HEK293 (cell line): ENCODE measurements at regions not wholly inside any gene's neighbourhood (a gene's known extent, or its start where the extent isn't known, plus 50 kb on each side); places are given as distances from the start of the nearest gene placed in this dataset.

Experiments used
- CTCF ChIA-PET: fragments of 350-600 bp; formaldehyde crosslinking; extraction: SDS; loops from one replicate; lab custom pipeline; 2021; ENCODE audit warnings: antibody characterized with exemption; lab: Yijun Ruan, JAX
- POLR2A ChIA-PET: fragments of 300-600 bp; formaldehyde crosslinking; extraction: SDS; loops from one replicate; lab custom pipeline; 2020; ENCODE audit warnings: antibody characterized with exemption, inconsistent platforms; lab: Yijun Ruan, JAX
- H3K27ac ChIP-seq: fragments of 200-500 bp; sonication (Bioruptor generic); 2 replicates; pipeline ENCODE4 v1.5.1; 2014; ENCODE audit warnings: low read depth, low read length, control low read depth, inconsistent platforms; ENCODE audit errors: extremely low read depth
- H3K36me3 ChIP-seq, 2 experiments: fragments of 200-500 bp in 1 of 2; sonication (Bioruptor generic) in 1 of 2; 1 replicate in 1 of 2; 2 replicates in 1 of 2; pipeline ENCODE4 v1.5.1; 2014 to 2017; ENCODE audit warnings: inconsistent platforms in 2 of 2, low read length in 2 of 2; ENCODE audit not compliant: control insufficient read depth in 2 of 2, insufficient read depth in 1 of 2
- H3K4me1 ChIP-seq: fragments of 200-500 bp; sonication (Bioruptor generic); 2 replicates; pipeline ENCODE4 v1.5.1; 2014; ENCODE audit warnings: mild to moderate bottlenecking, low read length, inconsistent platforms; ENCODE audit not compliant: control insufficient read depth, insufficient read depth
- H3K4me3 ChIP-seq: 2 replicates; pipeline ENCODE4 v1.5.1; 2011; ENCODE audit warnings: low read depth, mild to moderate bottlenecking, control low read depth, low read length, moderate library complexity
- H3K9me3 ChIP-seq: fragments of 200-500 bp; sonication (Bioruptor generic); 2 replicates; pipeline ENCODE4 v1.5.1; 2014; ENCODE audit warnings: low read depth, low read length, inconsistent platforms; ENCODE audit not compliant: control insufficient read depth, insufficient read depth
- KLF1 ChIP-seq: fragments of 450-650 bp; formaldehyde crosslinking; IDR thresholded peaks from 2 replicates; pipeline ENCODE4 v1.5.1; 2016; ENCODE audit warnings: missing biosample characterization, missing genetic modification characterization
- KLF8 ChIP-seq: fragments of 450-650 bp; formaldehyde crosslinking; IDR thresholded peaks from 2 replicates; pipeline ENCODE4 v1.5.1; 2016; ENCODE audit warnings: missing biosample characterization, missing genetic modification characterization
- MEIS1 ChIP-seq: sonication (generic); formaldehyde crosslinking; IDR thresholded peaks from 2 replicates; pipeline ENCODE4 v1.8.1; 2022; ENCODE audit warnings: missing genetic modification reagents, mild to moderate bottlenecking, borderline replicate concordance
- OVOL3 ChIP-seq: fragments of 450-650 bp; formaldehyde crosslinking; IDR thresholded peaks from 2 replicates; pipeline ENCODE4 v1.5.1; 2016; ENCODE audit warnings: missing biosample characterization, missing genetic modification characterization
- REPIN1 ChIP-seq: fragments of 450-650 bp; formaldehyde crosslinking; IDR thresholded peaks from 2 replicates; pipeline ENCODE4 v1.5.1; 2017; ENCODE audit warnings: missing biosample characterization, missing genetic modification characterization, low read depth
- SETDB1 ChIP-seq: IDR thresholded peaks from one replicate; pipeline ENCODE4 v1.6.1; 2017; ENCODE audit warnings: mild to moderate bottlenecking, low read length, moderate library complexity, mixed read lengths; ENCODE audit not compliant: insufficient read length
- TRIM28 ChIP-seq: IDR thresholded peaks from 2 replicates; pipeline ENCODE4 v1.6.1; 2011; ENCODE audit warnings: low read length, control low read depth, borderline replicate concordance
- ZNF140 ChIP-seq: fragments of 450-650 bp; formaldehyde crosslinking; IDR thresholded peaks from 2 replicates; pipeline ENCODE4 v1.5.1; 2016; ENCODE audit warnings: missing biosample characterization, missing genetic modification characterization
- ZNF23 ChIP-seq: fragments of 450-650 bp; formaldehyde crosslinking; IDR thresholded peaks from 2 replicates; pipeline ENCODE4 v1.5.1; 2016; ENCODE audit warnings: missing biosample characterization, missing genetic modification characterization, borderline replicate concordance
- ZNF266 ChIP-seq: fragments of 450-650 bp; formaldehyde crosslinking; IDR thresholded peaks from 2 replicates; pipeline ENCODE4 v1.5.1; 2016; ENCODE audit warnings: missing biosample characterization, missing genetic modification characterization, low read depth
- ZNF426 ChIP-seq: fragments of 450-650 bp; formaldehyde crosslinking; IDR thresholded peaks from 2 replicates; pipeline ENCODE4 v1.5.1; 2017; ENCODE audit warnings: missing biosample characterization, missing genetic modification characterization, mild to moderate bottlenecking, inconsistent platforms, moderate library complexity
- ZNF549 ChIP-seq: fragments of 450-650 bp; IDR thresholded peaks from 2 replicates; pipeline ENCODE4 v1.5.1; 2018; ENCODE audit warnings: missing biosample characterization, missing genetic modification characterization, mild to moderate bottlenecking, inconsistent platforms, moderate library complexity
- ZNF558 ChIP-seq: fragments of 450-650 bp; formaldehyde crosslinking; IDR thresholded peaks from 2 replicates; pipeline ENCODE4 v1.5.1; 2016; ENCODE audit warnings: missing biosample characterization, missing genetic modification characterization
- ZNF670 ChIP-seq: fragments of 450-650 bp; formaldehyde crosslinking; IDR thresholded peaks from 2 replicates; pipeline ENCODE4 v1.5.1; 2016; ENCODE audit warnings: missing biosample characterization, missing genetic modification characterization, low read depth
- ZNF76 ChIP-seq: fragments of 450-650 bp; formaldehyde crosslinking; IDR thresholded peaks from 2 replicates; pipeline ENCODE4; 2016; ENCODE audit warnings: low read depth, missing biosample characterization, missing genetic modification characterization, borderline replicate concordance
- ZNF776 ChIP-seq: fragments of 450-650 bp; formaldehyde crosslinking; IDR thresholded peaks from 2 replicates; pipeline ENCODE4 v1.5.0; 2017; ENCODE audit warnings: missing biosample characterization, missing genetic modification characterization, borderline replicate concordance
- ZNF791 ChIP-seq: fragments of 450-650 bp; formaldehyde crosslinking; IDR thresholded peaks from 2 replicates; pipeline ENCODE4 v1.5.1; 2016; ENCODE audit warnings: missing biosample characterization, missing genetic modification characterization
- ZXDB ChIP-seq: fragments of 450-650 bp; formaldehyde crosslinking; IDR thresholded peaks from 2 replicates; pipeline ENCODE4 v1.5.1; 2016; ENCODE audit warnings: missing biosample characterization, missing genetic modification characterization
- TF ChIP-seq, protein P1 (sequence below): fragments of 450-650 bp; formaldehyde crosslinking; IDR thresholded peaks from 2 replicates; pipeline ENCODE4 v1.5.1; 2016; ENCODE audit warnings: missing biosample characterization, missing genetic modification characterization
- TF ChIP-seq, protein P2 (sequence below): fragments of 450-650 bp; formaldehyde crosslinking; IDR thresholded peaks from 2 replicates; pipeline ENCODE4 v1.5.1; 2016; ENCODE audit warnings: missing biosample characterization, missing genetic modification characterization
- TF ChIP-seq, protein P3 (sequence below): fragments of 450-650 bp; formaldehyde crosslinking; IDR thresholded peaks from 2 replicates; pipeline ENCODE4 v1.5.1; 2016; ENCODE audit warnings: missing biosample characterization, missing genetic modification characterization
- TF ChIP-seq, protein P4 (sequence below): fragments of 450-650 bp; formaldehyde crosslinking; IDR thresholded peaks from 2 replicates; pipeline ENCODE4 v1.5.1; 2016; ENCODE audit warnings: missing biosample characterization, missing genetic modification characterization
- TF ChIP-seq, protein P5 (sequence below): fragments of 450-650 bp; IDR thresholded peaks from 2 replicates; pipeline ENCODE4 v1.5.1; 2018; ENCODE audit warnings: missing biosample characterization, missing genetic modification characterization

DNA sequence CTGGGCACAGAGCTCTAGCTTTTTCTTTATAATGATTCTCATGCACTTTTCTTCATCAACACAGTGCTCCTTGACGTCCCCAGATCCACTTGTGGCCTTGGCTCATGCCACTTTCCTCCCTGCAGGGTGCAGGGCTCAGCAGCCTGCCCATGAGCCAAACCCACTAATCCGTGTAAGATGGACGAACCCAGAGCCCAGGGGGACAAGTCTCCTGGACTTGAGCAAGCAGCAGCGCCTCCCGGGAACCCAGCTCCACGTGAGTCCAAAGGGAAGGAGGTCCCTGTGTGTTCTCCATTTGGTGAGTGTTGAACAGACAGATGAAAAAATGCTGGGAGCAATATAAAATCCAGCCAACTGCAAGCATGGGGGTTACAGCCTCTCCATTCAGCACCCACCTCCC, 470.6 kb upstream of the HS6ST1 start:
- POLR2A ChIA-PET = interaction anchor here (0.6 kb wide), 1 partner anchor 1016 kb away, joined by 4 read pairs; no protein-coding TSS in a partner anchor
- Histone ChIP-seq H3K9me3 (no peaks in the 10 kb centered on the region), H3K4me1 (no peaks in the 10 kb centered on the region), H3K36me3 (no peaks in the 10 kb centered on the region), H3K4me3 (no peak overlapping the region), H3K27ac (no peak overlapping the region)
- CTCF ChIA-PET = no interaction called here
- no peak for TF ChIP-seq ZNF776 (tag by site-specific recombination)
- TF ChIP-seq OVOL3 = no peak
- no peak for TF ChIP-seq KLF8
- no peak for TF ChIP-seq ZNF140 (tag by site-specific recombination)
- no peak for TF ChIP-seq ZNF76 (tag by site-specific recombination)
- no peak for TF ChIP-seq ZNF558
- TF ChIP-seq, protein P1, sequence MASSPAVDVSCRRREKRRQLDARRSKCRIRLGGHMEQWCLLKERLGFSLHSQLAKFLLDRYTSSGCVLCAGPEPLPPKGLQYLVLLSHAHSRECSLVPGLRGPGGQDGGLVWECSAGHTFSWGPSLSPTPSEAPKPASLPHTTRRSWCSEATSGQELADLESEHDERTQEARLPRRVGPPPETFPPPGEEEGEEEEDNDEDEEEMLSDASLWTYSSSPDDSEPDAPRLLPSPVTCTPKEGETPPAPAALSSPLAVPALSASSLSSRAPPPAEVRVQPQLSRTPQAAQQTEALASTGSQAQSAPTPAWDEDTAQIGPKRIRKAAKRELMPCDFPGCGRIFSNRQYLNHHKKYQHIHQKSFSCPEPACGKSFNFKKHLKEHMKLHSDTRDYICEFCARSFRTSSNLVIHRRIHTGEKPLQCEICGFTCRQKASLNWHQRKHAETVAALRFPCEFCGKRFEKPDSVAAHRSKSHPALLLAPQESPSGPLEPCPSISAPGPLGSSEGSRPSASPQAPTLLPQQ = no peak
- TF ChIP-seq ZNF549 (tag by site-specific recombination) = no peak
- TF ChIP-seq SETDB1 = no peak

DNA sequence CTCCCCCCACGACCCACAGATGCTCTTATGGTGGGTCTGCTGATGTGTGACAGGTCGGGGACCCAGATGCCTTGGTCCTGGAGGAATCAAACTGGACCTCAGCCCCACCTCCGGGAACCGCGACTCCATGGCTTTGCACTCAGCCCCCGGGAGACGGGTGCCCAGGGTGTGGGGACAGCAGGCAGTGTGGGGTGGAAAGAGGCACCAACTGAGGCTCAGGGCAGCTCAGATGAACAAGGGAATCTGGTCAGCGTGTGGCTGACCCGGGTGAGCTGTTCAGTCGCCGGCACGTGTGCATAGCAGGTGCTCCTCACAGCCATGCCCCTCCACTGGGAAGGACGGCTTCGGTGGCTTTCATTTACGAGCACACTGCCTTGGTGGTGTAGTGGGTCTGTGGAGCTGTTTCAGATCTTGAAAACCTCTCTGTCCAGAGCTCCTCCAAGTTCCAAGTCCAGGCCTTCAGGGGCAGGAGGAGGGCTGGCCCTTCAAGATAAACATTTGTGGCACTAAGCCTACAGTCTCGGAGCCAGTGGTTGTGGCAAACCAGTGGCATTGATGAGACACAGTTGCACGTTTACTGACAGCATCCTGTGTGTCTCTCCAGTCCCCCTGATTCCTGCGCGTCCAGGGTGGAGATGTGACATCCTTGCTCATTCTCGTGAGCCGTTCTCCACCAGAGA, 471.2 kb upstream of the HS6ST1 start:
- Histone ChIP-seq H3K4me3 (no peak overlapping the region), H3K9me3 (no peaks in the 10 kb centered on the region), H3K27ac (no peak overlapping the region), H3K36me3 (no peaks in the 10 kb centered on the region), H3K4me1 (no peaks in the 10 kb centered on the region)
- CTCF ChIA-PET = no interaction called here
- POLR2A ChIA-PET = no interaction called here
- TF ChIP-seq REPIN1 (tag by site-specific recombination) (no peak), ZNF266 (tag by site-specific recombination) (no peak), ZNF670 (tag by site-specific recombination) (no peak), ZNF791 (tag by site-specific recombination) (no peak), ZXDB (no peak), MEIS1 (CRISPR knock-in tag) (no peak), TRIM28 (no peak), ZNF23 (tag by site-specific recombination) (no peak), KLF1 (tag by site-specific recombination) (no peak), ZNF426 (no peak)
- TF ChIP-seq, protein P2, sequence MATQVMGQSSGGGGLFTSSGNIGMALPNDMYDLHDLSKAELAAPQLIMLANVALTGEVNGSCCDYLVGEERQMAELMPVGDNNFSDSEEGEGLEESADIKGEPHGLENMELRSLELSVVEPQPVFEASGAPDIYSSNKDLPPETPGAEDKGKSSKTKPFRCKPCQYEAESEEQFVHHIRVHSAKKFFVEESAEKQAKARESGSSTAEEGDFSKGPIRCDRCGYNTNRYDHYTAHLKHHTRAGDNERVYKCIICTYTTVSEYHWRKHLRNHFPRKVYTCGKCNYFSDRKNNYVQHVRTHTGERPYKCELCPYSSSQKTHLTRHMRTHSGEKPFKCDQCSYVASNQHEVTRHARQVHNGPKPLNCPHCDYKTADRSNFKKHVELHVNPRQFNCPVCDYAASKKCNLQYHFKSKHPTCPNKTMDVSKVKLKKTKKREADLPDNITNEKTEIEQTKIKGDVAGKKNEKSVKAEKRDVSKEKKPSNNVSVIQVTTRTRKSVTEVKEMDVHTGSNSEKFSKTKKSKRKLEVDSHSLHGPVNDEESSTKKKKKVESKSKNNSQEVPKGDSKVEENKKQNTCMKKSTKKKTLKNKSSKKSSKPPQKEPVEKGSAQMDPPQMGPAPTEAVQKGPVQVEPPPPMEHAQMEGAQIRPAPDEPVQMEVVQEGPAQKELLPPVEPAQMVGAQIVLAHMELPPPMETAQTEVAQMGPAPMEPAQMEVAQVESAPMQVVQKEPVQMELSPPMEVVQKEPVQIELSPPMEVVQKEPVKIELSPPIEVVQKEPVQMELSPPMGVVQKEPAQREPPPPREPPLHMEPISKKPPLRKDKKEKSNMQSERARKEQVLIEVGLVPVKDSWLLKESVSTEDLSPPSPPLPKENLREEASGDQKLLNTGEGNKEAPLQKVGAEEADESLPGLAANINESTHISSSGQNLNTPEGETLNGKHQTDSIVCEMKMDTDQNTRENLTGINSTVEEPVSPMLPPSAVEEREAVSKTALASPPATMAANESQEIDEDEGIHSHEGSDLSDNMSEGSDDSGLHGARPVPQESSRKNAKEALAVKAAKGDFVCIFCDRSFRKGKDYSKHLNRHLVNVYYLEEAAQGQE (tag by site-specific recombination) = no peak
- TF ChIP-seq, protein P3, sequence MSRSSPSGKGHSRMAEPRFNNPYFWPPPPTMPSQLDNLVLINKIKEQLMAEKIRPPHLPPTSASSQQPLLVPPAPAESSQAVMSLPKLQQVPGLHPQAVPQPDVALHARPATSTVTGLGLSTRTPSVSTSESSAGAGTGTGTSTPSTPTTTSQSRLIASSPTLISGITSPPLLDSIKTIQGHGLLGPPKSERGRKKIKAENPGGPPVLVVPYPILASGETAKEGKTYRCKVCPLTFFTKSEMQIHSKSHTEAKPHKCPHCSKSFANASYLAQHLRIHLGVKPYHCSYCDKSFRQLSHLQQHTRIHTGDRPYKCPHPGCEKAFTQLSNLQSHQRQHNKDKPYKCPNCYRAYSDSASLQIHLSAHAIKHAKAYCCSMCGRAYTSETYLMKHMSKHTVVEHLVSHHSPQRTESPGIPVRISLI (tag by site-specific recombination) = no peak
- TF ChIP-seq, protein P4, sequence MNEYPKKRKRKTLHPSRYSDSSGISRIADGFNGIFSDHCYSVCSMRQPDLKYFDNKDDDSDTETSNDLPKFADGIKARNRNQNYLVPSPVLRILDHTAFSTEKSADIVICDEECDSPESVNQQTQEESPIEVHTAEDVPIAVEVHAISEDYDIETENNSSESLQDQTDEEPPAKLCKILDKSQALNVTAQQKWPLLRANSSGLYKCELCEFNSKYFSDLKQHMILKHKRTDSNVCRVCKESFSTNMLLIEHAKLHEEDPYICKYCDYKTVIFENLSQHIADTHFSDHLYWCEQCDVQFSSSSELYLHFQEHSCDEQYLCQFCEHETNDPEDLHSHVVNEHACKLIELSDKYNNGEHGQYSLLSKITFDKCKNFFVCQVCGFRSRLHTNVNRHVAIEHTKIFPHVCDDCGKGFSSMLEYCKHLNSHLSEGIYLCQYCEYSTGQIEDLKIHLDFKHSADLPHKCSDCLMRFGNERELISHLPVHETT (tag by site-specific recombination) = no peak
- TF ChIP-seq, protein P5, sequence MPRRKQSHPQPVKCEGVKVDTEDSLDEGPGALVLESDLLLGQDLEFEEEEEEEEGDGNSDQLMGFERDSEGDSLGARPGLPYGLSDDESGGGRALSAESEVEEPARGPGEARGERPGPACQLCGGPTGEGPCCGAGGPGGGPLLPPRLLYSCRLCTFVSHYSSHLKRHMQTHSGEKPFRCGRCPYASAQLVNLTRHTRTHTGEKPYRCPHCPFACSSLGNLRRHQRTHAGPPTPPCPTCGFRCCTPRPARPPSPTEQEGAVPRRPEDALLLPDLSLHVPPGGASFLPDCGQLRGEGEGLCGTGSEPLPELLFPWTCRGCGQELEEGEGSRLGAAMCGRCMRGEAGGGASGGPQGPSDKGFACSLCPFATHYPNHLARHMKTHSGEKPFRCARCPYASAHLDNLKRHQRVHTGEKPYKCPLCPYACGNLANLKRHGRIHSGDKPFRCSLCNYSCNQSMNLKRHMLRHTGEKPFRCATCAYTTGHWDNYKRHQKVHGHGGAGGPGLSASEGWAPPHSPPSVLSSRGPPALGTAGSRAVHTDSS (tag by site-specific recombination) = no peak
